ENCODE measurements at regions not wholly inside any gene's neighbourhood (a gene's known extent, or its start where the extent isn't known, plus 50 kb on each side); places are given as distances from the start of the nearest gene placed in this dataset.

DNA sequence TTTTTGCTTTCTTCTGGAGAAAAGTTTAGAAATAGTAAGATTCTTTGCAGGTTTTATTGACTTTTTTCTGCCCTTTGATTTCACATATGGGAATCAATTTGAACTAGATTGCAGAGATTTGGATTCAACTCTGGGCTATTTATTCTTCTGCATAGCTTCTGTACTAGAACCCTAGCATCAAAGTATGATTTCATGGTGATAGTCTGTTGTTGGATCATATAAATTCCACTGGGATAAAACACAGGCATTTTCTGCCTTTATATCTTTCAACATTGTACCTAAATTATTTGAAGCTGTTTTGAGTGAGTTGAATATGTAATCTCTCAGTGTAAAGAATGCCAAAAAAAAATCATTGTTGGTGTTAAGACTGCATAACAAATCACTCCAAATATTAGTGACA lies 458.4 kb upstream of the MPDZ start:
- peaks cover 0 to 5% of the 10 kb centered on the region in 2 donors for H3K4me1 ChIP-seq (ENCODE audit: control insufficient read depth in 1 of 2, low read depth in 2 of 2)
- TF ChIP-seq CTCF (IDR thresholded peaks at IDR 0.05): no peak
- H3K36me3 ChIP-seq: no peaks in the 10 kb centered on the region
- H3K27me3 ChIP-seq (replicated peaks; ENCODE audit: insufficient read depth): no peaks in the 10 kb centered on the region
- DNase-seq (ENCODE audit: low spot score) (no peak), ATAC-seq (ENCODE audit: insufficient number of reproducible peaks, low FRiP score, low read depth) (no peak)
- H3K9me3 ChIP-seq: no peaks in the 10 kb centered on the region
- H3K4me3 ChIP-seq: no peak overlapping the region
- H3K27ac ChIP-seq: no peak overlapping the region

DNA sequence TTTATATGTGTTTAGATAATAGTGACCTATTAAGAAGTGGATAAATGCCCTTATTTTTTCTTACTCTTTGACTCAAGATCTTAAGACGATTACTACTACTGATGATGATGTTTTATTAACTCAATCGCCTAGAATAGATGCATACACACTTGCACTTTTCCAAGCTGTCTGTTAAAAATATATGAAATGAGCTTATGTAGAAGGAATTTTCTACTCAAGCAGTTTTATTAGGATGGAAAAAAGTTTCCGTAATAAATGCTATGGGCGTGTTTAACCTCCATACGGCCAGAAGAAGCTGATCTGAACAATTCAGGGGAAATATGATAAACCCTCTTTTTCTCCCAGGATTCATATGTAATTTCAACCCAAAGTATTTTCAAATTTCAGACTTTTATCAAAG lies 455.7 kb upstream of the MPDZ start:
- Histone ChIP-seq H3K27me3 (replicated peaks; ENCODE audit: insufficient read depth) (no peaks in the 10 kb centered on the region), H3K36me3 (no peaks in the 10 kb centered on the region), H3K9me3 (no peaks in the 10 kb centered on the region), H3K4me3 (no peak overlapping the region), H3K27ac (no peak overlapping the region), H3K4me1 (ENCODE audit: control insufficient read depth in 1 of 2, low read depth in 2 of 2) (peaks cover 0 to 5% of the 10 kb centered on the region in 2 donors)
- no peak for DNase-seq (ENCODE audit: low spot score)
- ATAC-seq (ENCODE audit: insufficient number of reproducible peaks, low FRiP score, low read depth): no peak
- TF ChIP-seq CTCF (IDR thresholded peaks at IDR 0.05): no peak

- no peak for DNase-seq (ENCODE audit: low spot score)
- no peak for TF ChIP-seq CTCF (IDR thresholded peaks at IDR 0.05)
- H3K4me3 ChIP-seq: no peak overlapping the region
- no peaks in the 10 kb centered on the region for H3K9me3 ChIP-seq
- H3K36me3 ChIP-seq: no peaks in the 10 kb centered on the region
- peaks cover 0 to 5% of the 10 kb centered on the region in 2 donors for H3K4me1 ChIP-seq (ENCODE audit: control insufficient read depth in 1 of 2, low read depth in 2 of 2)
- ATAC-seq (ENCODE audit: insufficient number of reproducible peaks, low FRiP score, low read depth): no peak
- H3K27me3 ChIP-seq (replicated peaks; ENCODE audit: insufficient read depth): no peaks in the 10 kb centered on the region
- no peak overlapping the region for H3K27ac ChIP-seq
Measured at GRCh38 chr9:13734601-13735000, 455.1 kb upstream of the MPDZ start.

- no peak overlapping the region for H3K4me3 ChIP-seq
- no peaks in the 10 kb centered on the region for H3K9me3 ChIP-seq
- TF ChIP-seq CTCF (IDR thresholded peaks at IDR 0.05): no peak
- ATAC-seq (ENCODE audit: insufficient number of reproducible peaks, low FRiP score, low read depth) (no peak), DNase-seq (ENCODE audit: low spot score) (no peak)
- no peaks in the 10 kb centered on the region for H3K36me3 ChIP-seq
- no peak overlapping the region for H3K27ac ChIP-seq
- no peaks in the 10 kb centered on the region for H3K27me3 ChIP-seq (replicated peaks; ENCODE audit: insufficient read depth)
- H3K4me1 ChIP-seq (ENCODE audit: control insufficient read depth in 1 of 2, low read depth in 2 of 2): peaks cover 0 to 5% of the 10 kb centered on the region in 2 donors
Measured at GRCh38 chr9:13732290-13732689, 452.8 kb upstream of the MPDZ start.

- TF ChIP-seq CTCF (IDR thresholded peaks at IDR 0.05): no peak
- Histone ChIP-seq H3K4me3 (no peak overlapping the region), H3K27me3 (replicated peaks; ENCODE audit: insufficient read depth) (no peaks in the 10 kb centered on the region), H3K36me3 (no peaks in the 10 kb centered on the region), H3K4me1 (ENCODE audit: control insufficient read depth in 1 of 2, low read depth in 2 of 2) (peaks cover 0 to 5% of the 10 kb centered on the region in 2 donors), H3K27ac (no peak overlapping the region), H3K9me3 (no peaks in the 10 kb centered on the region)
- ATAC-seq (ENCODE audit: insufficient number of reproducible peaks, low FRiP score, low read depth) (no peak), DNase-seq (ENCODE audit: low spot score) (no peak)
Measured at GRCh38 chr9:13731637-13732036, 452.1 kb upstream of the MPDZ start.

All from thoracic aorta (tissue), 2 donors.